Neural cell (in vitro differentiated cells): ENCODE measurements at regions not wholly inside any gene's neighbourhood (a gene's known extent, or its start where the extent isn't known, plus 50 kb on each side); places are given as distances from the start of the nearest gene placed in this dataset.

Source experiments
- H2AFZ ChIP-seq: fragments of 200-600, 300-800 bp; sonication (generic), shearing (Covaris generic); 2 replicates; pipeline ENCODE4 v1.6.0; 2014; ENCODE audit warnings: low read depth, mild to moderate bottlenecking, antibody characterized with exemption, low read length, moderate library complexity
- H3F3A ChIP-seq: fragments of 200-600 bp; shearing (Covaris generic); 2 replicates; pipeline ENCODE4 v1.6.1; 2016; ENCODE audit warnings: mild to moderate bottlenecking, moderate library complexity, mixed read lengths, antibody characterized with exemption, low read length; ENCODE audit not compliant: insufficient read depth, poor library complexity, severe bottlenecking
- H3K27ac ChIP-seq: fragments of 200-600, 300-800 bp; sonication (generic), shearing (Covaris generic); 2 replicates; pipeline ENCODE4 v1.5.1; 2014; ENCODE audit warnings: mild to moderate bottlenecking, low read length, moderate library complexity
- H3K27me3 ChIP-seq: fragments of 300-800, 200-600 bp; sonication (generic), shearing (Covaris generic); 2 replicates; pipeline ENCODE4 v1.6.0; 2014; ENCODE audit warnings: mild to moderate bottlenecking, low read depth, low read length, moderate library complexity; ENCODE audit not compliant: insufficient read depth
- H3K36me3 ChIP-seq: fragments of 300-800, 200-600 bp; sonication (generic), shearing (Covaris generic); 2 replicates; pipeline ENCODE4 v1.5.1; 2014; ENCODE audit warnings: mild to moderate bottlenecking, antibody characterized with exemption, low read length, moderate library complexity; ENCODE audit not compliant: insufficient read depth
- H3K4me2 ChIP-seq: fragments of 300-800, 200-600 bp; sonication (generic), shearing (Covaris generic); 2 replicates; pipeline ENCODE4 v1.6.0; 2014; ENCODE audit warnings: mild to moderate bottlenecking, low read length
- H3K4me3 ChIP-seq: fragments of 300-800, 200-600 bp; sonication (generic), shearing (Covaris generic); 2 replicates; pipeline ENCODE4 v1.5.1; 2014; ENCODE audit warnings: mild to moderate bottlenecking, low read length, moderate library complexity
- H3K79me2 ChIP-seq: fragments of 200-600 bp; shearing (Covaris generic); replicated peaks from 2 replicates; pipeline ENCODE4 v1.6.0; 2014; ENCODE audit warnings: mild to moderate bottlenecking, low read length, moderate library complexity; ENCODE audit not compliant: insufficient read depth
- H3K9ac ChIP-seq: fragments of 300-800, 200-600 bp; sonication (generic), shearing (Covaris generic); 2 replicates; pipeline ENCODE4 v1.6.1; 2016; ENCODE audit warnings: mild to moderate bottlenecking, low read length, mixed read lengths
- H3K9me2 ChIP-seq: fragments of 200-600 bp; shearing (Covaris generic); 2 replicates; pipeline ENCODE4 v1.6.1; 2016; ENCODE audit warnings: mild to moderate bottlenecking, low read length, mixed read lengths; ENCODE audit not compliant: insufficient read depth
- H3K9me3 ChIP-seq: fragments of 200-600, 300-800 bp; sonication (generic), shearing (Covaris generic); 2 replicates; pipeline ENCODE4 v1.6.1; 2016; ENCODE audit warnings: mild to moderate bottlenecking, mixed run types, low read length, moderate library complexity, mixed read lengths
- H4K20me1 ChIP-seq: fragments of 200-600 bp; shearing (Covaris generic); 2 replicates; pipeline ENCODE4 v1.6.1; 2016; ENCODE audit warnings: mild to moderate bottlenecking, mixed run types; ENCODE audit not compliant: insufficient read depth
- EP300 ChIP-seq: fragments of 450-650 bp; conservative IDR thresholded peaks from 2 replicates; pipeline ENCODE4 v1.6.1; 2014; ENCODE audit warnings: antibody characterized with exemption, mild to moderate bottlenecking, moderate library complexity; ENCODE audit not compliant: poor library complexity, severe bottlenecking
- EZH2 ChIP-seq: fragments of 200-600, 300-800 bp; shearing (Covaris generic), sonication (generic); IDR thresholded peaks from 2 replicates; pipeline ENCODE4 v1.6.1; 2014; ENCODE audit warnings: antibody characterized with exemption, low read length, borderline replicate concordance, mild to moderate bottlenecking; ENCODE audit not compliant: insufficient read depth, poor library complexity, severe bottlenecking
- MXI1 ChIP-seq: fragments of 450-650 bp; conservative IDR thresholded peaks from 2 replicates; pipeline ENCODE4 v1.6.1; 2014; ENCODE audit warnings: antibody characterized with exemption, mild to moderate bottlenecking; ENCODE audit not compliant: poor library complexity, severe bottlenecking
- POLR2AphosphoS5 ChIP-seq: IDR thresholded peaks from 2 replicates; pipeline ENCODE4 v1.6.1; 2012
- RAD21 ChIP-seq: fragments of 450-650 bp; conservative IDR thresholded peaks from 2 replicates; pipeline ENCODE4 v1.6.1; 2014; ENCODE audit warnings: antibody characterized with exemption, mild to moderate bottlenecking, moderate library complexity
- SMC3 ChIP-seq: fragments of 450-650 bp; conservative IDR thresholded peaks from 2 replicates; pipeline ENCODE4 v1.6.1; 2014; ENCODE audit warnings: antibody characterized with exemption, mild to moderate bottlenecking, moderate library complexity; ENCODE audit not compliant: poor library complexity
- TAF1 ChIP-seq: IDR thresholded peaks from 2 replicates; pipeline ENCODE4 v1.6.1; 2012; ENCODE audit warnings: low read depth
- TF ChIP-seq, protein P1 (sequence below): fragments of 450-650 bp; IDR thresholded peaks from 2 replicates; pipeline ENCODE4 v1.5.1; 2014; ENCODE audit warnings: antibody characterized with exemption, mild to moderate bottlenecking, moderate library complexity; ENCODE audit not compliant: poor library complexity, severe bottlenecking
- TF ChIP-seq, protein P2 (sequence below): IDR thresholded peaks from 2 replicates; pipeline ENCODE4 v1.6.1; 2012; ENCODE audit warnings: borderline replicate concordance

DNA sequence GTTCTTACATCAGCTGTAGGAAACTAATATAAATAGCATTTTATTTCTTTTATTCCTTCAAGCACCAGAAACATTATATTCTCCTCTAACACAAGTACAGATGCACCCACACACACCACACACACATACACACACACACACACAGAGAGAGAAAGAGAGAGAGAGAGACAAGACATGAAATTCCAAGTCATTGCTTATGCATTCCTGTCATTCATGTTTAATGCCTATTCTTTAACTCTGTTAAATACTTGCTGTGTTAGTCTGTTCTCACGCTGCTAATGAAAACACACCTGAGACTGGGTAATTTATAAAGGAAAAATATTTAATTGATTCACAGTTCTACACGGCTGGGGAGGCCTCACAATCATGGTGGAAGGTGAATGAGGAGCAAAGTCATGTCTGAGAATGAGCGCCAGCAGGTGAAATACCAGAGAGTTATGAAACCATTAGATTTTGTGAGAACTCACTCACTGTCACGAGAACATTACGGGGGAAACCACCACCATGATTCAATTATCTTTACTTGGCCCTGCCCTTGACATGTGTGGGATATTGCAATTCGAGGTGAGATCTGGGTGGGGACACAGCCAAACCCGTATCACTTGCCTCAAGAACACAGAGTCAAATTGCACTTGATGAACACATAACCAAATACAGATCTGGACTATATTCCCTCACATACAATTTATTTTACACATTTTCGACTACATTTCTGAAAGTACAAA lies 1058.1 kb upstream of the TMPRSS15 start:
- Histone ChIP-seq H3F3A (no peaks in the 10 kb centered on the region), H3K79me2 (no peaks in the 10 kb centered on the region), H4K20me1 (no peaks in the 10 kb centered on the region), H3K4me3 (no peak overlapping the region), H3K4me2 (no peak overlapping the region), H3K9ac (no peak overlapping the region), H2AFZ (no peak overlapping the region), H3K27ac (no peak overlapping the region), H3K9me2 (no peaks in the 10 kb centered on the region), H3K36me3 (no peaks in the 10 kb centered on the region), H3K9me3 (no peaks in the 10 kb centered on the region), H3K27me3 (no peaks in the 10 kb centered on the region)
- TF ChIP-seq EZH2: no peak

DNA sequence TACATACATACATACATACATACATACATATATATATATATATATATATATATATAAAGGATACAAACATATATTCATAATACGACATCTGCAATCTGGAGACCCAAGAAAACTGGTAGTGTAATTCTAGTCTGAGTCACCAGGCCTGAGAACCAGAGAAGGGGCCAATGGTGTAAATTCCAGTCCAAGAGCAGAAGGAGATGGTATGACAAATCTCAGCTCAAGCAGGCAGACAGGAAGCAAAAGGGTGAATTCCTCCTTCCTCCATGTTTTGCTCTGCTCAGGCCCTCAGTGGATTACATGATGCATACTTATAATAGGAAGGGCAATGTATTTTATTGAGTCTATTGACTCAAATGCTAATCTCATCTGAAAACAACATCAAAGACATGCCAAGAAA lies 1060.4 kb upstream of the TMPRSS15 start:
- Histone ChIP-seq H3K9me2 (no peaks in the 10 kb centered on the region), H3K36me3 (no peaks in the 10 kb centered on the region), H2AFZ (no peak overlapping the region), H3K4me2 (no peak overlapping the region), H3K27ac (no peak overlapping the region), H3K79me2 (no peaks in the 10 kb centered on the region), H4K20me1 (no peaks in the 10 kb centered on the region), H3K4me3 (no peak overlapping the region), H3F3A (no peaks in the 10 kb centered on the region), H3K27me3 (no peaks in the 10 kb centered on the region), H3K9me3 (no peaks in the 10 kb centered on the region), H3K9ac (no peak overlapping the region)
- TF ChIP-seq TAF1: no peak
- no peak for TF ChIP-seq EZH2
- TF ChIP-seq RAD21: no peak
- TF ChIP-seq EP300: no peak
- TF ChIP-seq, protein P1, sequence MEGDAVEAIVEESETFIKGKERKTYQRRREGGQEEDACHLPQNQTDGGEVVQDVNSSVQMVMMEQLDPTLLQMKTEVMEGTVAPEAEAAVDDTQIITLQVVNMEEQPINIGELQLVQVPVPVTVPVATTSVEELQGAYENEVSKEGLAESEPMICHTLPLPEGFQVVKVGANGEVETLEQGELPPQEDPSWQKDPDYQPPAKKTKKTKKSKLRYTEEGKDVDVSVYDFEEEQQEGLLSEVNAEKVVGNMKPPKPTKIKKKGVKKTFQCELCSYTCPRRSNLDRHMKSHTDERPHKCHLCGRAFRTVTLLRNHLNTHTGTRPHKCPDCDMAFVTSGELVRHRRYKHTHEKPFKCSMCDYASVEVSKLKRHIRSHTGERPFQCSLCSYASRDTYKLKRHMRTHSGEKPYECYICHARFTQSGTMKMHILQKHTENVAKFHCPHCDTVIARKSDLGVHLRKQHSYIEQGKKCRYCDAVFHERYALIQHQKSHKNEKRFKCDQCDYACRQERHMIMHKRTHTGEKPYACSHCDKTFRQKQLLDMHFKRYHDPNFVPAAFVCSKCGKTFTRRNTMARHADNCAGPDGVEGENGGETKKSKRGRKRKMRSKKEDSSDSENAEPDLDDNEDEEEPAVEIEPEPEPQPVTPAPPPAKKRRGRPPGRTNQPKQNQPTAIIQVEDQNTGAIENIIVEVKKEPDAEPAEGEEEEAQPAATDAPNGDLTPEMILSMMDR: no peak
- TF ChIP-seq, protein P2, sequence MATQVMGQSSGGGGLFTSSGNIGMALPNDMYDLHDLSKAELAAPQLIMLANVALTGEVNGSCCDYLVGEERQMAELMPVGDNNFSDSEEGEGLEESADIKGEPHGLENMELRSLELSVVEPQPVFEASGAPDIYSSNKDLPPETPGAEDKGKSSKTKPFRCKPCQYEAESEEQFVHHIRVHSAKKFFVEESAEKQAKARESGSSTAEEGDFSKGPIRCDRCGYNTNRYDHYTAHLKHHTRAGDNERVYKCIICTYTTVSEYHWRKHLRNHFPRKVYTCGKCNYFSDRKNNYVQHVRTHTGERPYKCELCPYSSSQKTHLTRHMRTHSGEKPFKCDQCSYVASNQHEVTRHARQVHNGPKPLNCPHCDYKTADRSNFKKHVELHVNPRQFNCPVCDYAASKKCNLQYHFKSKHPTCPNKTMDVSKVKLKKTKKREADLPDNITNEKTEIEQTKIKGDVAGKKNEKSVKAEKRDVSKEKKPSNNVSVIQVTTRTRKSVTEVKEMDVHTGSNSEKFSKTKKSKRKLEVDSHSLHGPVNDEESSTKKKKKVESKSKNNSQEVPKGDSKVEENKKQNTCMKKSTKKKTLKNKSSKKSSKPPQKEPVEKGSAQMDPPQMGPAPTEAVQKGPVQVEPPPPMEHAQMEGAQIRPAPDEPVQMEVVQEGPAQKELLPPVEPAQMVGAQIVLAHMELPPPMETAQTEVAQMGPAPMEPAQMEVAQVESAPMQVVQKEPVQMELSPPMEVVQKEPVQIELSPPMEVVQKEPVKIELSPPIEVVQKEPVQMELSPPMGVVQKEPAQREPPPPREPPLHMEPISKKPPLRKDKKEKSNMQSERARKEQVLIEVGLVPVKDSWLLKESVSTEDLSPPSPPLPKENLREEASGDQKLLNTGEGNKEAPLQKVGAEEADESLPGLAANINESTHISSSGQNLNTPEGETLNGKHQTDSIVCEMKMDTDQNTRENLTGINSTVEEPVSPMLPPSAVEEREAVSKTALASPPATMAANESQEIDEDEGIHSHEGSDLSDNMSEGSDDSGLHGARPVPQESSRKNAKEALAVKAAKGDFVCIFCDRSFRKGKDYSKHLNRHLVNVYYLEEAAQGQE: no peak
- TF ChIP-seq POLR2AphosphoS5: no peak
- no peak for TF ChIP-seq MXI1
- no peak for TF ChIP-seq SMC3
